HCT116 (cell line): ENCODE measurements at regions not wholly inside any gene's neighbourhood (a gene's known extent, or its start where the extent isn't known, plus 50 kb on each side); places are given as distances from the start of the nearest gene placed in this dataset.

Source experiments
- ATAC-seq: fragments of 200-7000 bp; cut with Tn5 transposase; 2 replicates; pipeline ENCODE4 v1.9.1; 2020; ENCODE audit warnings: mild to moderate bottlenecking, moderate library complexity
- BruUV-seq: library from RNA; stranded (reverse); fragments of 400-500 nt; replicated peaks from 2 replicates; lab custom pipeline; 2021; lab: Mats Ljungman, UMichigan
- CTCF ChIA-PET: fragments of 300-600 bp; sonication (Branson Sonifier 250); formaldehyde crosslinking; loops from one replicate; lab custom pipeline; 2021; ENCODE audit warnings: antibody characterized with exemption; lab: Charles Lee
- POLR2A ChIA-PET: fragments of 300-600, 350-600 bp; sonication (Branson Sonifier 250); formaldehyde crosslinking; loops from one replicate; lab custom pipeline; 2021; ENCODE audit warnings: antibody characterized with exemption; lab: Charles Lee
- RAD21 ChIA-PET, 2 experiments: fragments of 300-600 bp; sonication (Branson Sonifier 250); formaldehyde crosslinking; loops; one replicate each; lab custom pipeline; 2023; ENCODE audit warnings: low total read pairs in 2 of 2; ENCODE audit not compliant: uncharacterized antibody in 2 of 2, unreplicated experiment in 2 of 2, low non-redundant PET in 1 of 2; lab: Charles Lee
- DNase-seq: peaks from one replicate; pipeline ENCODE4 v3.0.0-alpha.2; 2010; ENCODE audit warnings: low read depth, low spot score
- H2AFZ ChIP-seq: fragments of 200-600 bp; shearing (Covaris generic), sonication (generic); 2 replicates; pipeline ENCODE4 v1.6.1; 2017; ENCODE audit warnings: low read depth, mixed run types, mixed read lengths, antibody characterized with exemption, low read length; ENCODE audit not compliant: poor library complexity, severe bottlenecking
- H3K27ac ChIP-seq: 2 replicates; pipeline ENCODE4 v1.5.1; 2012; ENCODE audit warnings: low read depth, low read length
- H3K27me3 ChIP-seq: fragments of 200-600 bp; sonication (generic); 2 replicates; pipeline ENCODE4 v1.6.1; 2016; ENCODE audit warnings: mixed run types, low read length, mixed read lengths; ENCODE audit not compliant: insufficient read depth
- H3K36me3 ChIP-seq, 2 experiments: fragments of 200-500 bp in 1 of 2; fragments of 200-600 bp in 1 of 2; sonication (Bioruptor generic) in 1 of 2; sonication (generic) in 1 of 2; 2 replicates each; pipeline versions ENCODE4 v1.5.1 to v1.6.1; 2014 to 2016; ENCODE audit warnings: low read length in 2 of 2, inconsistent platforms in 1 of 2, mixed read lengths in 1 of 2, mixed run types in 1 of 2; ENCODE audit not compliant: insufficient read depth in 2 of 2, control insufficient read depth in 1 of 2
- H3K4me1 ChIP-seq, 2 experiments: fragments of 200-600 bp in 1 of 2; sonication (generic) in 1 of 2; 2 replicates each; pipeline versions ENCODE4 v1.5.1 to v1.6.1; 2012 to 2017; ENCODE audit warnings: low read length in 2 of 2, inconsistent platforms in 1 of 2, mild to moderate bottlenecking in 1 of 2, mixed read lengths in 1 of 2, mixed run types in 1 of 2, moderate library complexity in 1 of 2; ENCODE audit not compliant: insufficient read depth in 2 of 2, control insufficient read depth in 1 of 2
- H3K4me2 ChIP-seq: fragments of 200-600 bp; sonication (generic); 2 replicates; pipeline ENCODE4 v1.6.1; 2017; ENCODE audit warnings: mixed run types, low read length, mixed read lengths
- H3K4me3 ChIP-seq, 2 experiments: fragments of 200-600 bp in 1 of 2; sonication (generic) in 1 of 2; replicated peaks in 1 of 2; 2 replicates each; pipeline ENCODE4 v1.5.1; 2011 to 2016; ENCODE audit warnings: low read length in 2 of 2, control low read depth in 1 of 2, low read depth in 1 of 2, mild to moderate bottlenecking in 1 of 2, mixed read lengths in 1 of 2, mixed run types in 1 of 2
- H3K79me2 ChIP-seq: fragments of 200-600 bp; sonication (generic); 2 replicates; pipeline ENCODE4 v1.6.1; 2017; ENCODE audit warnings: mild to moderate bottlenecking, mixed run types, low read length, moderate library complexity, mixed read lengths; ENCODE audit not compliant: insufficient read depth
- H3K9ac ChIP-seq: fragments of 200-600 bp; sonication (generic); 2 replicates; pipeline ENCODE4 v1.6.1; 2016; ENCODE audit warnings: low read length, mixed read lengths
- H3K9me2 ChIP-seq: fragments of 200-600 bp; sonication (generic), shearing (Covaris generic); 2 replicates; pipeline ENCODE4 v1.6.1; 2017; ENCODE audit warnings: mixed run types, mild to moderate bottlenecking, moderate library complexity; ENCODE audit not compliant: insufficient read depth
- H3K9me3 ChIP-seq, 2 experiments: fragments of 200-500 bp in 1 of 2; fragments of 200-600 bp in 1 of 2; sonication (Bioruptor generic) in 1 of 2; sonication (generic) in 1 of 2; 2 replicates each; pipeline ENCODE4 v1.6.1; 2014 to 2017; ENCODE audit warnings: low read length in 2 of 2, mixed read lengths in 2 of 2, inconsistent platforms in 1 of 2, low read depth in 1 of 2, mild to moderate bottlenecking in 1 of 2, mixed run types in 1 of 2, moderate library complexity in 1 of 2; ENCODE audit not compliant: control insufficient read depth in 1 of 2, insufficient read depth in 1 of 2
- H4K20me1 ChIP-seq: fragments of 200-600 bp; sonication (generic), shearing (Covaris generic); 2 replicates; pipeline ENCODE4 v1.6.1; 2017; ENCODE audit warnings: mixed run types, mild to moderate bottlenecking, moderate library complexity; ENCODE audit not compliant: insufficient read depth
- CBX3 ChIP-seq: IDR thresholded peaks from 2 replicates; pipeline ENCODE4 v1.6.1; 2012; ENCODE audit warnings: low read depth
- CTCF ChIP-seq, 3 experiments: fragments of 200-600 bp in 1 of 3; sonication (generic) in 1 of 3; IDR thresholded peaks in 2 of 3; conservative IDR thresholded peaks in 1 of 3; 2 replicates each; pipeline ENCODE4 v1.5.1; 2012 to 2017; ENCODE audit warnings: low read depth in 2 of 3, low read length in 2 of 3, antibody characterized with exemption in 1 of 3, borderline replicate concordance in 1 of 3, control low read depth in 1 of 3, mild to moderate bottlenecking in 1 of 3, mixed read lengths in 1 of 3, mixed run types in 1 of 3, moderate library complexity in 1 of 3; ENCODE audit not compliant: insufficient read depth in 1 of 3
- EGR1 ChIP-seq: IDR thresholded peaks from 2 replicates; pipeline ENCODE4 v1.6.1; 2012; ENCODE audit warnings: low read depth
- EZH2 ChIP-seq: fragments of 200-600 bp; sonication (generic); IDR thresholded peaks from 2 replicates; pipeline ENCODE4 v1.6.1; 2017; ENCODE audit warnings: antibody characterized with exemption, mixed run types
- EZH2phosphoT487 ChIP-seq: fragments of 200-600 bp; IDR thresholded peaks from 2 replicates; pipeline ENCODE4 v1.6.1; 2018; ENCODE audit warnings: antibody characterized with exemption, borderline replicate concordance
- POLR2A ChIP-seq: IDR thresholded peaks from 2 replicates; pipeline ENCODE4 v1.7.0; 2011; ENCODE audit warnings: borderline replicate concordance; ENCODE audit not compliant: insufficient read depth, insufficient read length; ENCODE audit errors: extremely low read depth
- SIN3A ChIP-seq: IDR thresholded peaks from 2 replicates; pipeline ENCODE4 v1.6.1; 2012; ENCODE audit warnings: low read depth
- TCF7L2 ChIP-seq: IDR thresholded peaks from 2 replicates; pipeline ENCODE4 v1.7.0; 2011; ENCODE audit warnings: borderline replicate concordance, inconsistent platforms; ENCODE audit not compliant: insufficient read depth, insufficient read length; ENCODE audit errors: extremely low read depth
- YY1 ChIP-seq: IDR thresholded peaks from 2 replicates; pipeline ENCODE4 v1.6.1; 2011; ENCODE audit warnings: low read length, low read depth, moderate library complexity, mild to moderate bottlenecking; ENCODE audit not compliant: insufficient replicate concordance; ENCODE audit errors: extremely low read depth
- intact Hi-C: fragments of 100-400 bp; cut with micrococcal nuclease; formaldehyde crosslinking; loops from 2 replicates; pipeline ENCODE4 v1.10.0; 2022

- no peak overlapping the region for H2AFZ ChIP-seq
- TF ChIP-seq CTCF (IDR thresholded peaks at IDR 0.05 in 2 of 3, conservative IDR thresholded peaks at IDR 0.05 in 1 of 3; ENCODE audit: borderline replicate concordance in 1 of 3, insufficient read depth in 1 of 3, low read depth in 2 of 3, low read length in 2 of 3) (no peak), YY1 (no peak), TCF7L2 (no peak), EZH2phosphoT487 (no peak), EZH2 (no peak), CBX3 (no peak), EGR1 (no peak), SIN3A (no peak)
- no peaks in the 10 kb centered on the region for H3K27me3 ChIP-seq
- no peak overlapping the region for H3K4me3 ChIP-seq
- H3K79me2 ChIP-seq: no peaks in the 10 kb centered on the region
- H3K9me3 ChIP-seq: peaks cover 3 to 37% of the 10 kb centered on the region in 2 experiments; a peak in 2 of 4 replicates
- DNase-seq: no peak
- H3K27ac ChIP-seq: no peak overlapping the region
- no peaks in the 10 kb centered on the region for H3K9me2 ChIP-seq
- RAD21 ChIA-PET: no interaction called here
- no peak for ATAC-seq
- POLR2A ChIA-PET: no interaction called here
- CTCF ChIA-PET: no interaction called here
- H3K4me1 ChIP-seq: no peaks in the 10 kb centered on the region
- H3K4me2 ChIP-seq: no peak overlapping the region
- intact Hi-C loops: no loop called here
- BruUV-seq: no TSS peak
- H3K36me3 ChIP-seq: no peaks in the 10 kb centered on the region
- no peaks in the 10 kb centered on the region for H4K20me1 ChIP-seq
- H3K9ac ChIP-seq: no peak overlapping the region
These were observed 846.5 kb upstream of the ADAMTS5 start for GRCh38 chr21:27813344-27813743.

- peaks cover 3 to 43% of the 10 kb centered on the region in 2 experiments; a peak in 2 of 4 replicates for H3K9me3 ChIP-seq
- no peak overlapping the region for H3K9ac ChIP-seq
- H4K20me1 ChIP-seq: no peaks in the 10 kb centered on the region
- intact Hi-C loops: no loop called here
- H3K27ac ChIP-seq: no peak overlapping the region
- no peak overlapping the region for H3K4me3 ChIP-seq
- H3K79me2 ChIP-seq: no peaks in the 10 kb centered on the region
- CTCF ChIA-PET: no interaction called here
- H3K9me2 ChIP-seq: no peaks in the 10 kb centered on the region
- RAD21 ChIA-PET: no interaction called here
- H3K27me3 ChIP-seq: no peaks in the 10 kb centered on the region
- ATAC-seq (no peak), DNase-seq (no peak)
- no peak for TF ChIP-seq POLR2A
- H3K36me3 ChIP-seq: no peaks in the 10 kb centered on the region
- BruUV-seq: no TSS peak
- POLR2A ChIA-PET: no interaction called here
- H2AFZ ChIP-seq: no peak overlapping the region
- no peak overlapping the region for H3K4me2 ChIP-seq
- H3K4me1 ChIP-seq: no peaks in the 10 kb centered on the region
These were observed 845.4 kb upstream of the ADAMTS5 start for GRCh38 chr21:27812279-27812678.
